ENCODE measurements at regions not wholly inside any gene's neighbourhood (a gene's known extent, or its start where the extent isn't known, plus 50 kb on each side); places are given as distances from the start of the nearest gene placed in this dataset.
"Not testable (repeated sequence)": the region's sequence is repeated elsewhere in the genome, so short reads cannot be mapped to it uniquely, and the experiment has no call there.

DNA sequence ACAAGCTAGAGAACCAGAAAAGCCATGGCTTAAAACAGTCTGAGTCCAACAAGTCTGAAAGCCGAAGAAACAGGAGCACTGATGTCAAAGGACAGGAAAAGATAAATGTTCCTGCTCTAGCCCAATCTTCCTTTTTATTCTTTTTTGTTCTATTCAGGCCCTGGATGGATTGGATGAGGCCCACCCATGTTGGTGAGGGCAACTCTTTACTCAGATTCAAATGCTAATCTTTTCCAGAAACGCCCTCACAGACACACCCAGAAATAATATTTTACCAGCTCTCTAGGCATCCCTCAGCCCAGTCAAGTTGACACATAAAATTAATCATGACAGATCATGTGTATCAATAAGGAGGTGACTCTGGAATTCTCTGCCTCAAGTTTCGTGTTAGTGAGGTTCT lies 1002.7 kb downstream of the STPG2 start:
- no peak overlapping the region for H3K9ac ChIP-seq (ENCODE audit: low read depth in 1 of 2, low read length in 2 of 2)
- H3K27me3 ChIP-seq (ENCODE audit: control insufficient read depth in 4 of 4, insufficient read depth in 4 of 4, low read length in 3 of 4), result no peaks in the 10 kb centered on the region
- H3K9me3 ChIP-seq (ENCODE audit: control insufficient read depth in 4 of 4, low read length in 3 of 4), result peaks cover 0 to 3% (median 0%) of the 10 kb centered on the region in 4 donors
- TF ChIP-seq GABPA (IDR thresholded peaks at IDR 0.05 in 1 of 2, conservative IDR thresholded peaks at IDR 0.05 in 1 of 2) (no peak), RAD21 (IDR thresholded peaks at IDR 0.05) (no peak), SP1 (IDR thresholded peaks at IDR 0.05) (no peak), HNF4G (IDR thresholded peaks at IDR 0.05) (no peak), NR2F2 (IDR thresholded peaks at IDR 0.05) (no peak), FOXA1 (IDR thresholded peaks at IDR 0.05) (no peak)
- TF ChIP-seq, protein P1, sequence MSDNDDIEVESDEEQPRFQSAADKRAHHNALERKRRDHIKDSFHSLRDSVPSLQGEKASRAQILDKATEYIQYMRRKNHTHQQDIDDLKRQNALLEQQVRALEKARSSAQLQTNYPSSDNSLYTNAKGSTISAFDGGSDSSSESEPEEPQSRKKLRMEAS (IDR thresholded peaks at IDR 0.05), result no peak
- TF ChIP-seq, protein P2, sequence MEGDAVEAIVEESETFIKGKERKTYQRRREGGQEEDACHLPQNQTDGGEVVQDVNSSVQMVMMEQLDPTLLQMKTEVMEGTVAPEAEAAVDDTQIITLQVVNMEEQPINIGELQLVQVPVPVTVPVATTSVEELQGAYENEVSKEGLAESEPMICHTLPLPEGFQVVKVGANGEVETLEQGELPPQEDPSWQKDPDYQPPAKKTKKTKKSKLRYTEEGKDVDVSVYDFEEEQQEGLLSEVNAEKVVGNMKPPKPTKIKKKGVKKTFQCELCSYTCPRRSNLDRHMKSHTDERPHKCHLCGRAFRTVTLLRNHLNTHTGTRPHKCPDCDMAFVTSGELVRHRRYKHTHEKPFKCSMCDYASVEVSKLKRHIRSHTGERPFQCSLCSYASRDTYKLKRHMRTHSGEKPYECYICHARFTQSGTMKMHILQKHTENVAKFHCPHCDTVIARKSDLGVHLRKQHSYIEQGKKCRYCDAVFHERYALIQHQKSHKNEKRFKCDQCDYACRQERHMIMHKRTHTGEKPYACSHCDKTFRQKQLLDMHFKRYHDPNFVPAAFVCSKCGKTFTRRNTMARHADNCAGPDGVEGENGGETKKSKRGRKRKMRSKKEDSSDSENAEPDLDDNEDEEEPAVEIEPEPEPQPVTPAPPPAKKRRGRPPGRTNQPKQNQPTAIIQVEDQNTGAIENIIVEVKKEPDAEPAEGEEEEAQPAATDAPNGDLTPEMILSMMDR (IDR thresholded peaks at IDR 0.05; ENCODE audit: low read depth, low read length, missing input control), result no peak
- TF ChIP-seq, protein P3, sequence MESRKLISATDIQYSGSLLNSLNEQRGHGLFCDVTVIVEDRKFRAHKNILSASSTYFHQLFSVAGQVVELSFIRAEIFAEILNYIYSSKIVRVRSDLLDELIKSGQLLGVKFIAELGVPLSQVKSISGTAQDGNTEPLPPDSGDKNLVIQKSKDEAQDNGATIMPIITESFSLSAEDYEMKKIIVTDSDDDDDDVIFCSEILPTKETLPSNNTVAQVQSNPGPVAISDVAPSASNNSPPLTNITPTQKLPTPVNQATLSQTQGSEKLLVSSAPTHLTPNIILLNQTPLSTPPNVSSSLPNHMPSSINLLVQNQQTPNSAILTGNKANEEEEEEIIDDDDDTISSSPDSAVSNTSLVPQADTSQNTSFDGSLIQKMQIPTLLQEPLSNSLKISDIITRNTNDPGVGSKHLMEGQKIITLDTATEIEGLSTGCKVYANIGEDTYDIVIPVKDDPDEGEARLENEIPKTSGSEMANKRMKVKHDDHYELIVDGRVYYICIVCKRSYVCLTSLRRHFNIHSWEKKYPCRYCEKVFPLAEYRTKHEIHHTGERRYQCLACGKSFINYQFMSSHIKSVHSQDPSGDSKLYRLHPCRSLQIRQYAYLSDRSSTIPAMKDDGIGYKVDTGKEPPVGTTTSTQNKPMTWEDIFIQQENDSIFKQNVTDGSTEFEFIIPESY (IDR thresholded peaks at IDR 0.05), result no peak
- no peak overlapping the region for H3K27ac ChIP-seq (ENCODE audit: low read depth in 1 of 2, low read length in 2 of 2)
- H3K36me3 ChIP-seq (ENCODE audit: control insufficient read depth in 4 of 4, insufficient read depth in 3 of 4, low read depth in 1 of 4, low read length in 3 of 4), result no peaks in the 10 kb centered on the region
- 68% methylated on average over 3 of the region's 3 CpGs for WGBS
- DNase-seq (ENCODE audit: low spot score), result no peak
- H3K4me1 ChIP-seq (ENCODE audit: control insufficient read depth in 4 of 4, insufficient read depth in 4 of 4, low read length in 3 of 4), result no peaks in the 10 kb centered on the region
- no peak overlapping the region for H3K4me3 ChIP-seq (ENCODE audit: low read depth in 1 of 3, low read length in 3 of 3)

DNA sequence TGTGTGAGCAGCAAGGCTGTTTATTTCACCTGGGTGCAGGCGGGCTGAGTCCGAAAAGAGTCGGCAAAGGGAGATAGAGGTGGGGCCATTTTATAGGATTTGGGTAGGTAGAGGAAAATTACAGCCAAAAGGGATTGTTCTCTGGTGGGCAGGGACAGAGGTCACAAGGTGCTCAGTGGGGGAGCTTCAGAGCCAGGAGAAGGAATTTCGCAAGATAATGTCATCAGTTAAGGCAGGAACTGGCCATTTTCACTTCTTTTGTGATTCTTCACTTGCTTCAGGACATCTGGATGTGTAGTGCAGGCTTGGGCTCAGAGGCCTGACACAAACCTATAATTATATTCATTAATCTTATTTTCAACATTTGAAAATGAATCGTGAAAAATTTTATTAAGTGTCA lies 1001.9 kb downstream of the STPG2 start:
- H3K36me3 ChIP-seq (ENCODE audit: control insufficient read depth in 4 of 4, insufficient read depth in 3 of 4, low read depth in 1 of 4, low read length in 3 of 4); H3K4me1 ChIP-seq (ENCODE audit: control insufficient read depth in 4 of 4, insufficient read depth in 4 of 4, low read length in 3 of 4); H3K4me3 ChIP-seq (ENCODE audit: low read depth in 1 of 3, low read length in 3 of 3); DNase-seq (ENCODE audit: low spot score); H3K27me3 ChIP-seq (ENCODE audit: control insufficient read depth in 4 of 4, insufficient read depth in 4 of 4, low read length in 3 of 4); H3K27ac ChIP-seq (ENCODE audit: low read depth in 1 of 2, low read length in 2 of 2); H3K9ac ChIP-seq (ENCODE audit: low read depth in 1 of 2, low read length in 2 of 2); H3K9me3 ChIP-seq (ENCODE audit: control insufficient read depth in 4 of 4, low read length in 3 of 4): not testable (repeated sequence)
- WGBS, result 81% methylated on average over 5 of the region's 5 CpGs

DNA sequence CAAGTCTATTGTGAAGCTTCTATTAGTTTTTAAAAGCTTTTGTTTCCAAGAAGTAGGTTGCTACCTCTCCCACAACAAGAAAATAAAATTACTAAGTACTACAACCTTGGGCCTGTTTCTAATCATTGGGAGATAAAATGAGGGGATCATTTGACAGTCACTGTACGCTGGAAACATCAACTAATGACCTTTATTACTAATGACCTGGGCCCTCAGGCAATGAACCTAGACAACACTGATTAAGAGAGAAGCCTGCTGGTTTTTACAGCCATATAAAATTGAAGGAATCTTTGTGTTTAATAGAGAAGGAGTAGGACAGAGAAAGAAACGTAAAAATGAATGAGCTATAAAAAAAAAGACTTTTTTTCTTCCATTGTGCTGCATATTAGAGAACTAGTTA lies 1000.9 kb downstream of the STPG2 start:
- WGBS, result 50% methylated on average over 2 of the region's 2 CpGs
- TF ChIP-seq HNF4G (IDR thresholded peaks at IDR 0.05) (no peak), RXRA (IDR thresholded peaks at IDR 0.05) (no peak), FOXA1 (IDR thresholded peaks at IDR 0.05) (no peak), NR2F2 (IDR thresholded peaks at IDR 0.05) (no peak), FOXA2 (IDR thresholded peaks at IDR 0.05) (no peak), SP1 (IDR thresholded peaks at IDR 0.05) (no peak), YY1 (IDR thresholded peaks at IDR 0.05) (no peak), GABPA (IDR thresholded peaks at IDR 0.05 in 1 of 2, conservative IDR thresholded peaks at IDR 0.05 in 1 of 2) (no peak), JUND (IDR thresholded peaks at IDR 0.05) (no peak), EGR1 (IDR thresholded peaks at IDR 0.05; ENCODE audit: low read depth in 2 of 2) (no peak), HNF4A (conservative IDR thresholded peaks at IDR 0.05) (no peak), TAF1 (conservative IDR thresholded peaks at IDR 0.05) (no peak)
- TF ChIP-seq, protein P1 (IDR thresholded peaks at IDR 0.05), result no peak
- TF ChIP-seq, protein P3 (IDR thresholded peaks at IDR 0.05), result no peak
- TF ChIP-seq, protein P4, sequence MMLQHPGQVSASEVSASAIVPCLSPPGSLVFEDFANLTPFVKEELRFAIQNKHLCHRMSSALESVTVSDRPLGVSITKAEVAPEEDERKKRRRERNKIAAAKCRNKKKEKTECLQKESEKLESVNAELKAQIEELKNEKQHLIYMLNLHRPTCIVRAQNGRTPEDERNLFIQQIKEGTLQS (IDR thresholded peaks at IDR 0.05), result no peak
- H3K4me3 ChIP-seq (ENCODE audit: low read depth in 1 of 3, low read length in 3 of 3), result no peak overlapping the region
- DNase-seq (ENCODE audit: low spot score), result no peak
- H3K9ac ChIP-seq (ENCODE audit: low read depth in 1 of 2, low read length in 2 of 2), result no peak overlapping the region
- no peaks in the 10 kb centered on the region for H3K36me3 ChIP-seq (ENCODE audit: control insufficient read depth in 4 of 4, insufficient read depth in 3 of 4, low read depth in 1 of 4, low read length in 3 of 4)
- no peaks in the 10 kb centered on the region for H3K27me3 ChIP-seq (ENCODE audit: control insufficient read depth in 4 of 4, insufficient read depth in 4 of 4, low read length in 3 of 4)
- peaks cover 0 to 3% (median 0%) of the 10 kb centered on the region in 4 donors for H3K9me3 ChIP-seq (ENCODE audit: control insufficient read depth in 4 of 4, low read length in 3 of 4)
- H3K27ac ChIP-seq (ENCODE audit: low read depth in 1 of 2, low read length in 2 of 2), result no peak overlapping the region
- H3K4me1 ChIP-seq (ENCODE audit: control insufficient read depth in 4 of 4, insufficient read depth in 4 of 4, low read length in 3 of 4), result no peaks in the 10 kb centered on the region

Data from liver (tissue), 8 donors.